Stimulated activated CD4-positive, alpha-beta T cell treated with anti-CD3 and anti-CD28 coated beads, Interleukin-1b, Interleukin-23, amount 100 ng/mL, for 4 hours (primary cell): ENCODE measurements at regions not wholly inside any gene's neighbourhood (a gene's known extent, or its start where the extent isn't known, plus 50 kb on each side); places are given as distances from the start of the nearest gene placed in this dataset.

Source experiments
- DNase-seq, 2 donors: peaks; one replicate each; pipeline ENCODE4 v3.0.0-alpha.2; 2020; ENCODE audit warnings: low read depth in 2 of 2

GRCh38 chr1:29543586-29543985 is 307.3 kb downstream of the PTPRU start:
- no peak for DNase-seq

- no peak for DNase-seq
Measured at GRCh38 chr1:29542548-29542947, 306.2 kb downstream of the PTPRU start.

GRCh38 chr1:29541631-29542030 is 305.3 kb downstream of the PTPRU start:
- no peak for DNase-seq

GRCh38 chr1:29540801-29541357 is 304.6 kb downstream of the PTPRU start:
- no peak for DNase-seq

GRCh38 chr1:29539971-29540370 is 303.6 kb downstream of the PTPRU start:
- no peak for DNase-seq

- no peak for DNase-seq
Measured at GRCh38 chr1:29538586-29538985, 302.3 kb downstream of the PTPRU start.

- DNase-seq, result no peak
Measured at GRCh38 chr1:29532751-29533150, 296.4 kb downstream of the PTPRU start.

GRCh38 chr1:29532285-29532684 is 296.0 kb downstream of the PTPRU start:
- DNase-seq, result no peak

- DNase-seq, result no peak
Measured at GRCh38 chr1:29531596-29531995, 295.3 kb downstream of the PTPRU start.

- no peak for DNase-seq
Measured at GRCh38 chr1:29529677-29530278, 293.5 kb downstream of the PTPRU start.

GRCh38 chr1:29527314-29528004 is 291.1 kb downstream of the PTPRU start:
- no peak for DNase-seq

GRCh38 chr1:29525941-29526340 is 289.6 kb downstream of the PTPRU start:
- DNase-seq, result no peak

- DNase-seq, result no peak
Measured at GRCh38 chr1:29524285-29525065, 288.2 kb downstream of the PTPRU start.

- DNase-seq, result no peak
Measured at GRCh38 chr1:29523576-29523975, 287.3 kb downstream of the PTPRU start.

GRCh38 chr1:29523136-29523535 is 286.8 kb downstream of the PTPRU start:
- no peak for DNase-seq

GRCh38 chr1:29521811-29522580 is 285.7 kb downstream of the PTPRU start:
- DNase-seq, result no peak

- no peak for DNase-seq
Measured at GRCh38 chr1:29521438-29521715, 285.1 kb downstream of the PTPRU start.

GRCh38 chr1:29520571-29521437 is 284.5 kb downstream of the PTPRU start:
- no peak for DNase-seq

- no peak for DNase-seq
Measured at GRCh38 chr1:29519788-29520110, 283.4 kb downstream of the PTPRU start.

GRCh38 chr1:29519108-29519787 is 282.9 kb downstream of the PTPRU start:
- no peak for DNase-seq
